Amniotic epithelial cell (primary cell): ENCODE measurements at regions not wholly inside any gene's neighbourhood (a gene's known extent, or its start where the extent isn't known, plus 50 kb on each side); places are given as distances from the start of the nearest gene placed in this dataset.
"Not testable (repeated sequence)": the region's sequence is repeated elsewhere in the genome, so short reads cannot be mapped to it uniquely, and the experiment has no call there.

Source experiments
- DNase-seq: peaks from one replicate; pipeline ENCODE4 v3.0.0-alpha.2; 2010; ENCODE audit warnings: low read depth

DNA sequence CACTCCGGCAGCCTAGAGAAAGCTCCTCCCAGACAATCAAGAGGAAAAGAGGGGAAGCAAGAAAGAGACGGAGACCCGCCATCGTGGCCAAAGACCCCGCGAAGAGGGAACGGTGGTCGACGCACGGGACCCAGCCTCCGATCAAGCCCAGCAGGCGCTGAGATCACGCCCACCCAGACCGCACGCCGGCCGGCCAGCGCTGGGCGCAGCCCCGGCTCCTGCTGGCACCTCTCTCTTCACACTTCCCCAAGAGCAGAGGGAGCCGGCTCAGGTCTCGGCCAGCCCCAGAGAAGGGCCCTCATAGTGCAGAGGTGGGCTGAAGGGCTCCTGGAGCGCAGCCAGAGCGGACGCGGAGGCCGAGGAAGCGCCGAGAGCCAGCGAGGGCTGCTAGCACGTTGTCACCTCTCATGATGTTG lies 918.4 kb upstream of the ADAMTS5 start:
- no peak for DNase-seq

DNA sequence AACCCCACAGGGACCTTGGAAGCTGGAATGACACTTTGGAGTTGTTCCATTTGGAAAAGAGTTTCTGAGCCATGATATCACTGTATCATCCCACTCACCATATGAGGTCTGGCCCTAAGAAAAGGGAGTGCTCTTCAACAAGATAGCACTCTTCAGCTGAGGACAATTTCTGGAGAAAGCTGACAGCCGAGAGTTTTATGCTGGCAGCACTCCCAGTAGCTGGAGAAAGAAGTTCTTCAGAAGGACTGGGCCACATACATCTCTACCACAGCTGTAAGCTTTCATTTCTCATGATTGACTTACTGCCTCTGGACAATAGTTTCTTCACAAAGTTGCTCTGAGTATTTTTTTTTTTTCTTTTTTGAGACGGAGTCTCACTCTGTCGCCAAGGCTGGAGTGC lies 914.4 kb upstream of the ADAMTS5 start:
- DNase-seq: peak; percentile 19

DNA sequence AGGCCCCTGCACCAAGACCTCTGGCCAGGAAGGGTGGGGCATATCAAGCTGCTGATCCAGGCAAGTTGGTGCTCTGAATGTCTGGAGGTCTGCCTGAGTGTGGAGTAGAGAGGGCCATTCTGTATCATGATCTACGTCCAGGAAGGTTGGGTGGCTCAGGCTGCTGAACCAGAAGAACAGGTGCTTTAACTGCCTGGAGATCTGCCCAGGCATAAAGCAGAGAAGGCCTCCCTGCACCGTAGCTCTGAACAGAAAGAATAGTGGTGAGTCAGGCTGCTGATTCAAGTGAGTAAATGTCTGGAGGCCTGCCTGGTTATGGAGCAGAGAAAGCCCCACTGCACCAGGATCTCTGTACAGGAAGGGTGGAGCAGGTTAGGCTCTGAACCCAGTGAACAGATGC lies 905.5 kb upstream of the ADAMTS5 start:
- DNase-seq: peak; percentile 17

DNA sequence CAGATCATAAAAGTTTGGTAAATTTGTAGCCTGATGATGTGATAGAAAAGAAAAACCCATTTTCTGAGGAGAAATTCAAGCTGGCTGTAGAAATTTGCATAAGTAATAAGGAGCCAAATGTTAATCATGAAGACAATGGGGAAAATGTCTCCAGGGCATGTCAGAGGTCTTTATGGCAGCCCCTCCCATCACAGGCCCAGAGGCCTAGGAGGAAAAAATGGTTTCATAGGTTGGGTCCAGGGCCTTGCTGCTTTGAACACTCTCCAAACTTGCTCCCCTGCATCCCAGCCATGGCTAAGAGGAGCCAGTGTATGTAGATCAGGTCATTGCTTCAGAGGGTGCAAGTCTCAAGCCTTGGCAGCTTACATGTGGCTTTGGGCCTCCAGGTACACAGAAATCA lies 903.9 kb upstream of the ADAMTS5 start:
- not testable (repeated sequence) for DNase-seq

DNA sequence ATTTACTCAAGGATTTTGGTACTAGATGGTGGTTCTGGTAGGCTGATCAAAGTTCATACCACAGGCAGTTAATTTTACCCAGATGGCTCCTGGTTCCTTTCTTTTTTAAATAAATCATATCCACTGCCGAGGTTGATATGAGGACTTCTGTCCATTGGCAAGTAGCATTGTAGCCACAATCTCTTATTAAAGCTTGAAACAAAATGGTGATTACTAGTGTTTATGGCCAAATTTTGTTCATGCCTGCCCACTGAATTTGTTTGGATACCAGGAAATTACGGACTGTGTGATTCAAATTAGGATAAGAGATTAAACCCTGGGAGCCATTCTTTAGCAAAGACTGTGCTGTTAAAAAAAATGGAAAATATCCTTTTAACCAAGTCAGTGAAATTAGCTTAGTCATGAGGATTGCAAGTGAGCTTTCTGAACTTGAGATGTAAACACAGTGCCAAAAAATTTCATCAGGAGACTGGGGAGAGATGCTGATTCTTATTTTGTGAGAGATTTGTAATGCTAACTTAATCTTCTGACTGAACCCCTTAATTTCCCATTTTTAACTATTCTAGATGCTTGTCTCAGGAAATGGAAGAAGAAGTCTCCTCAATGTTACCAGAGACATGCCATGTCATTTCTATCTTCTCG lies 893.5 kb upstream of the ADAMTS5 start:
- peak; percentile 75 for DNase-seq

DNA sequence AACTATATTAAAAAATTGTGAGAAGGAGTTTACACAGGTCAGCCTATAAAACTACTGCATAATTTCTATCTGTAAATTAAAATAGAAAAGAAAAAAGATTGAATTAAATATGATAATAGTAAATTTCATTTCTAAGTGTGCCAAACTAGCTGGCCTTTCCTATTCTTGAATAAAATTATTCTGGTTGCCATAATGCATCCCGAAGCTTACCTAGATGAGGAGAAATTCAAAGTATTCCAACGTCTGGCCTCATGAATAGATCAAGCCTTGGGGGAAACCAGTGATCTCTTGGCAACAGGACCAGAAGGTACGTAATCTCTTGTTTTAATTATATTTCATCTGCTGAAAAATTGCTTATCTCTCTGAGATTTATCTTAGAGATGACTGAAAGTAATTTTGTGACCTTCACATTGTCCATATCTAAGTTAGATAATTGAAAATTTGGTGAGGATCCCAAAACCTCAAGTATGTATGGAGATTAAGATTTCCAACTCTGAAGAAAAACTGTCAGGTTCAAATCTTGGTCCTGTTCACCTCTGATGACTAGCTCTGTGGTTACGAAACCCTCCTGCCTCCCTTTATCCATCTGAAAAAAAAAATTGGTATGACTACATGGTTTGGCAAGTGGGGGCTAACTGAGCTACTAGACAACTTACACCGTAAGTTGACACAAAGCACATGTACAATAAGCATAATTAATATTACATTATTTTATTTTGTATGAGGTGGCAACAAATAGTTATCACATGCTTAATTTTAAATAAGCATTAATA lies 891.4 kb upstream of the ADAMTS5 start:
- peak; percentile 96 for DNase-seq

DNA sequence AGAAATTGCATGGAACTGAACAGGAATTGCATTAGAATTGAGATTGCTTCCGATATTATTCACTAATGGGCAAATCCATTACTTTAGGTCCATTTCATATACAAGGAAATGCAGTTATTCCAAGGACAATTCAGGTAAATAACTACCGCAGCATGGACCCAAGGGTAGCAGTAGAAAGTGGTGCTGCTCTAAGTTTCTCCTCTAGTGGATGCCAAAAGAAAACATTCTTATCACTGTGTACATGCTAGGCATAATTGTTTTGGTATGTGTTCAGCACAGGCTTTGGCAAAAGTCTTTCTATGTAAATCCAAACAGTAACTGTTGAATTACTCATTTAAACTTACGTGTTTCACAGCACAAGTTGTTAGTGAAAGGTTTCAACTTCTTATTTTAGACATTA lies 890.1 kb upstream of the ADAMTS5 start:
- DNase-seq: peak; percentile 52

DNA sequence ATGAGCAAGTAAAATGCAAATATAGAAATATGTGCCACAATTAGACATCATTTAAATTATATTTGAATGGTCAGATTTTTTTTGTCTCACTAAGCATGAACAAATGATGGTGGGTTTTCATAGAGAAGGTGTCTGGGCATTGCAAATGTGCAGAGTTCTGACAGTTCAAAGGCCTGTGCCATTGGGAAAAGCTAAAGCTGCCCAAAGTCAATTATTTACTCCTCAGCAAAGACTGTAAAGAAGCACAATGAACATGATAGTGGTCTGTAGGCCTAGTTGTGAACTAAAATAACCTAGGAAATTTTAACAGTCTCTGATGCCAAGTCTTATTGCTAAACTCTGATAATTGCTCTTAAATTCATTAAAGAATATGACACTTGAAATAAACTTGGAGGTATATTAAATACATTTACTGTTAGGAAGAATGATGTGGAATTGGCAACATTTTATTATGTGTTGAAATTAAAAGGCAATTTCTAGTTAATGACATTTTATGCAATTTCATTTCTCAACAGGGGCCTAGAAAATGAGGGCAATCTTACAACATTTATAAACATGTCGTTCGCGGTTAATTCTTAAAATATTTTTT lies 874.3 kb upstream of the ADAMTS5 start:
- no peak for DNase-seq

DNA sequence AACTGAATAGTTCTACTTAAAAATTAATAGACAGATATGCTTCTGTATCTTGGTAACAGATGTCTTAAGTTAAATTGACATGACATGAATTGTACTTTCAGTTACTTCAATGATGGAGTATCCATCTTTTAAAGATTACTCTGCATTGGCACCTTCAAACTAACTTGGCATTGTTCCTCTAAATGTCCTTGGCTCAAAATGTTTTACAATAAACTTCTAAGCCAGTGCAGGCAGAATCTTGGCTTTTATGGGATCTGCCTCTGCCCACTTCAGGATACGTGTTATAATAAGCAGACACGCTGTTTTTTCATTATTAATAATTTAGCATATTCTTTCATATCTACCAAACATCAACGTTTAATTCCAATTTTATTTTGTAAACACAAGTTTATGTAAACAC lies 873.4 kb upstream of the ADAMTS5 start:
- no peak for DNase-seq

DNA sequence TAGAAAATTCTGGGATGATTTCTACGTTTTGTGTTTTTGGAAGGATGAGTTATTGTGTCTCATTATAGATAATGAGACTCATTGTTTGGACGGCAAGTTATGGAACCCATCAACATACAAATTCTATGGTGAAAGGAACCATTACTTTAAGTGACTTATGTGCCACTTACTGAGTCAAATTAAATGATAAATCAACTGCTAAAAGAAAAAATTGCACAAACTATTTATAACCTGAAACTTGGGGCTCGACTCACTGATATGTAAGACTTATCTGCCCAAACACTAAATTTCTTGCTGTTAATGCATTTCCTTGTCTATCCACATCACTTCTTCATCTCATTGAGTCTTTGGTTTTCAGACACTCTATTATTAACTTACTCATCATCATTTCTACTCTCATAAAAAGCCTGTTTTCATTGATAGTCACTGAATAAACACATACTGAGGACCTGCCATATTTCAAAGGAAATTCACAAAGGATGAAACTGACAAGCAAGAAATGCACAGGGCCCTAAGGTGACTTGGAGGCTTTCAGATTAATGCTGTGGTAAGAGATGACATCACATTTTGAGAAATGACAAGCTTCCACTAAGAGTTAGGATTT lies 872.7 kb upstream of the ADAMTS5 start:
- no peak for DNase-seq

DNA sequence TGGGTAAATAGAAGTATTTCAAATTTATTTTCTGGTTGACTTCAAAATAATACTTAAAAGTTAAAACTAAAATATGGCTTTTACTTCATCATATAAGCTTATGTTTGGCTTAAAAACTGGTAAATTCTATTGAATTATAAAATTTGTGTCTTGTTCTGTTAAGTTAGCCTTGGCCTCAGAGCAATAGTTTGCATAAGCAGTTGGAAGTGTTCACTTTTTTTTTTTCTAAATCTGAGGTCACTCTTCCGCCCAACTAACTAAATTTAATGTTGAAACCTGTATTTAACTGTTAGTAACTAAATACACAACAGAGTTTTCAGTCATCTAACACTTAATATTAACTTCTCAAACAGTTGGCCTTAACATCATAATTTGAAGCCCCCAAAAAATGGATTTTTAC lies 871.7 kb upstream of the ADAMTS5 start:
- DNase-seq: no peak

DNA sequence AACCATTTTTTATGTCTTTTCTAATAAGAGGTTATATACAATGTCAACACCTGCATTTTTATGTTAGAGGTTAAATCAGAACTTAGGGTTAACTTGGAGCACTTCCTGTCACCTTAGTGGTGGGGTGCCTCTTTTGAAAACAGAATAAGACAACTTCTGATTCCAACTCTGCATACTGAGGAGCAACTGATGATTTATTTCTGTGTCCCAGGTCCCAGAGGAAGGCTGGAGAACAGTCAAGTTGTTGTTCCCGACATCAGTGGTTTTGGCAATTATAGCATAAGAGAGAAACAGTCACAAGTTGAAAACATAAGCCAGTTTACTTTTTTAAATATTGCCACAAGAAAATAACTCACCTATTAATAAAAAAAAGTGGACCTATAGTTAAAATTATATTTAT lies 871.0 kb upstream of the ADAMTS5 start:
- no peak for DNase-seq

DNA sequence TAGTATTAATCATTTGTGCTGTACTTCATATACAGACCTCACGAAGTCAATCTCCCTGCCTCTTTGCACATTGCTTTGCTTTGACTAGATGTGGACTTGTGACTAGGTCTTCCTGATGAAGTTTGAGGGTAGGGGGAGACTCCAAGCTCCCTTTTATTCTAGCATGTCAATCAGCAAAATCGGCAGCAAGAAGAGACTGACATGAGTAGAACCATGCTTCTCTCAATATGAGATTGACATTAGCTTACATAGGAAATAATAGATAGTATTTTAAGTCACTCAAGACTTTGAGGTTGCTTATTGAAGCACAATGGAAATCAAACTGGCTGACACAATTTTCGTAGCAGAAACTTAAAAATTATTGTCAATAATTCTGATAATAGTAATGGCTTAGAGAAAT lies 866.4 kb upstream of the ADAMTS5 start:
- DNase-seq: no peak

DNA sequence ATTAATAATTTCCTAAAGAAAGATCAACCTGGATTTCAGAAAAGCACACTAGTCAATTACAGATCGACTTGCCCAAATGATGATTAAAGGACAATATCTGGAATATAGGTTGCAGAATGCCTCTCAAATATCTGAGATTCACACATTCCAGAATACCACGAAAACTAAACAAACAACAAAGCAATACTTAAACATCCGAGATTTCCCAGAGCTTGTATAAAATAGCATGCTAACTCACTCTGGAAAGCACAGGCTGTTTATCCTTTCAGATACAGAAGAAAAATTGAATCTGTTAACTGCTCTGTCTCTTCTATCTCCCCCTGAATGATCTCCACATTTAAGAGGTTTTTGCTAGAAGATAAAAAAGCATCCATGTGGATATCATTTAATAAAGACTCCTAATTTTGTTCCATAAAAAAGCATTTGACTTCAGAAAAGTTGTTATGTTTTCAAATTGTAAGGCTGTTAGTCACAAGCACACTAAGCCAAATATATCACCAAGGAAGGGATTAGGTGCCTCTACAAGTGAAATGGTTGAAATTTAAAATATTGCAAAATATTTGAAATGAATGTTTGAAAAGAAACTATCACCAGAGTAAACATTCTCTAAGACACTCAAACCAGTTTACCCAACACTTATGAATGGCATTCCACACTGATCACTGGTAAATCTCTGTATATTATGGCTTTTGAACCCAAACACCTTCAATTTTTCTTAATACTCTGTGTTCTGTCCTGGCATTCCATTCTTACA lies 865.1 kb upstream of the ADAMTS5 start:
- peak; percentile 92 for DNase-seq

DNA sequence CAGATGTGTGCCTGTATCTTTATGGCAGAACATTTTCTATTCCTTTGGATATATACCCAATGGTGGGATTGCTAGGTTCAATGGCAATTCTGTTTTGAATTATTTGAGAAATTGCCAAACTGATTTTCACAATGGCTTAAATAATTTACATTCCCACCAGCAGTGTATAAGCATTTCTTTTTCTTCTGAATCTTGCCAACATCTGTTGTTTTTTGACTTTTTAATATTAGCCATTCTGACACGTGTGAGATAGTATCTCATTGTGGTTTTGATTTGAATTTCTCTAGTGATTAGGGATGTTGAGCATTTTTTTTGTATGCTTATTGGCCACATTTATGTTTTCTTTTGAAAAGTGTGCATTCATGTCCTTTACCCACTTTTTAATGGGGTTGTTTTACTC lies 864.3 kb upstream of the ADAMTS5 start:
- DNase-seq: peak; percentile 42

DNA sequence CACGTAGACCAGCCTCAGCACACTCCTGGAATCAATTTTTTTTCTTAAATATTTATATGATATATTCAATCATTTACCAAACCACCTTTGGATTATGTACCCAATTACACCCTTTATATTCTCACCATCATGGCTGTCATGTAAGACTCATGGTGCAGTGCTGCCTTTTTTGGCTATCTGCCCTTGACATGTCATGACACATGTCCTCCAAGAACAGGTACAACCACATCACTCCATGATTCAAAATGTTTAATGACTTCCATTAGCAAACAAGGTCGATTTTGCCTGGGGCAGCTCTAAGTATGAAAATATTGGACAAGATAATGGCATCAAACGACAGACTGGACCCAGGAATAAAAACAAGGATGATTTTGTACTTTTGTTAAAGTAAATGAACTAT lies 861.1 kb upstream of the ADAMTS5 start:
- no peak for DNase-seq

DNA sequence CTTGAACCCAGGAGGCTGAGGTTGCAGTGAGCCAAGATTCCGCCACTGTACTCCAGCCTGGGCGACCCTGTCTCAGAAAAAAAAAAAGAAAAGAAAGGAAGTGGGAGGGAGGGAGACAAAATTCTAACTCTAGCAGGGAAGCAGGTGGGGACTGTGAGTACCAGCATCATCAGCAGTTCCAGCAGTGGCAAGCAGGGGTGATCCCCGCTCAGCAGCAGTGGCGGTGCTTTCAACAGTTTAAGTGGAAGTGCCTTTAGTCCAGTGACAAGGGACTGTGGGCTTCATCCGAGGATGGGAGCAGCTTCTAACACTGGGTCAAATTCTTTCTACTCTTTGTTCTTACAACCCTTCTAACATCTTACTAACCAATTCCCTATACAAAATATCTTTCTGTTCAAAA lies 858.1 kb upstream of the ADAMTS5 start:
- DNase-seq: no peak

DNA sequence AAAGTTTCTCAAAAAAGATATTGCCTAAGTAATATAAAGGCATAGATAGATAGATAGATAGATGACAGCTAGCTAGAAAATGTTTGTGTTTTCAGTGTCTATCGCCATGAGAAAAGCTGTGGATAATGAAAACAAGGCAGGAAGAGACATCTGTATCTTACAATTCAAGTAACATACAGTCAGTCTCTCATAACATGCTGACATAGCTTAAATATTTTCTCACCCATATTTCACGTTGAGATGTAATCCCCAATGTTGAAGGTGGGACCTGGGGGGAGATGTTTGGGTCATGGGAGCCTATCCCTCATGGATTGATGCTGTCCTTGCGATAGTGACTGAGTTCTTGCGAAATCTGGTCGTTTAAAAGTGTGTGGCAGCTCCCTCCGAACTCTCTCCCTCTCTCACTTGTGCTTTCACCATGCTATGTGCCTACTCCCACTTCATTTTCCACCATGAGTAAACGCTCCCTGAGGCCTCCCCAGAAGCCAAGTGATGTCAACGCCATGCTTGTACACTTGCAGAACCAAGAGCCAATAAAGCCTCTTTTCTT lies 856.8 kb upstream of the ADAMTS5 start:
- peak; percentile 29 for DNase-seq

DNA sequence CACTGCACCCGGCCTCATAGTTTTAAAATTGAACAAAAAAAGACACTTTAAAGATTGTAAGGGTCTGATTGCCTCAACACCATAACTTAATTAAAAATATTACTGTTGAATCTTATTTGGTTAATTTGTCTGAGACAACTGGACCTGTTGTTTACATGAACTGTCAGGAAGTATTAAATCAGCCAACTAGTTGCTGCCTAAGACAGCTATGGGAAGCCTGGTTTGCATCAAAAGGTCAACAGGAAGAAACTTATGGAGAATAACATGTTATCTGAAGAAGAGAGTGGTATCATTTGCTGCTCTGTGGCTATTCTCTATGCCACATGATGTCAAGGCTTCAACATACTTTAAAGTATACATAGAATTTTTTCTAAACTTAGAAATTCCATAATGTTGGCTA lies 853.5 kb upstream of the ADAMTS5 start:
- DNase-seq: peak; percentile 69

DNA sequence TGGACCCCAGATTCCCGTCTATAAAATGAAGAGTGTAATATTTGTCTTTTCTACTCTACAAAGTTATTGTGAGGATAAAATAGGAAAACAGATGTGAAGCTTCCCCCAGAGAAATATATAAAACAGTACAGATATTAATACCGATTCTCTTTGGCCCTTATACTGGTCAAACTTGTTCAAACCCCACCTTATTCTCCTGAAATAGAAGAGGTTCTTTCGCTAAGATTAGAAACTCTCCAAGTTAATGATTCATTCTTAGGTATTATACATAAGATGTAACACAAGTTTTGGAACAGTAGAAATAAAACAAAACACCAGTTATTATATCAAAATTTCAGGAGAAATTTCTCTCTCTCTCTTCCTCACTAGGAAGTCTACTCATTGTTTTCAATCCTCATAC lies 852.4 kb upstream of the ADAMTS5 start:
- no peak for DNase-seq

DNA sequence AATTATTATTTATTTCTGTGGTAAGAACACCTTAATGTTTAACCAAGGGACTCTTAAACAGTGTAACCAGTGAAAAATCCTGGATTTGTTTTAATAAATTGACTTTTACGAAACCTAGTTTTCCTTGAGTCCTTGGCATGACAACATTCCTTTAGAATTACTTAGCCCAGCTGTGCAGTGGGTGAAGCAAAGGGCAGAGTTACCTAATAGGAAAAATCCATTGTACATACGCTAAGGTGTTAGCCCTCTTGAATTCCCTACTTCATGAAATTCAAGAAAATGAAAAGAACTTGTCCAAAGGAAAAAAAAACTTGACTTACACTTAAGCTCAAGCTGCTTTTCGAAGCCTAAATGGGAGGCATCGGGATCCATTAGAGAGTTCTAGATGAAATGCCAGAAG lies 852.0 kb upstream of the ADAMTS5 start:
- peak; percentile 84 for DNase-seq
